ENCODE measurements at regions not wholly inside any gene's neighbourhood (a gene's known extent, or its start where the extent isn't known, plus 50 kb on each side); places are given as distances from the start of the nearest gene placed in this dataset.

- DNase-seq (ENCODE audit: low read depth in 2 of 2) = no peak
These were observed 143.3 kb downstream of the CYP26B1 start for GRCh38 chr2:72004201-72004915.

DNA sequence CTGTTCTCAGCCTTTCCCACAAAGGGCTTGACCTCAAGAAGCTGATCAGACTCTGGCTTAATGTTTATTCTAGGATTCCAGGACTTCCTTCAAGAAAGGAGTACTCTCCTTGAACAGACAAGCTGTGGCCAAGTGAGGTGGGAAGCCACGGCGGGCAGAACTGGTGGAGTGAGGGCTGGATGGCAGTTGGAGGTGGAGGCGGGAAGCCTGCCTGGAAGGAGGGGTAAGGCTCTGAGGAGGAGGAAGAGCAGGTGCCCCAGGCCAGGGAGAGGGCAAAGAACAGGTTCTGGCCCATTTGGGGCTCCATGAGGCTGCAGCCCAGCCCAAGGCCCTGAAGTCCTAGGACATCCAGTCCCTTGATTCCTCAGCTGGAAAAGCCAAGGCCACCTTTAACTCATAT lies 143.9 kb downstream of the CYP26B1 start:
- DNase-seq (ENCODE audit: low read depth in 2 of 2) = no peak

GRCh38 chr2:72003124-72003523 lies 144.5 kb downstream of the CYP26B1 start:
- DNase-seq (ENCODE audit: low read depth in 2 of 2) = no peak

DNA sequence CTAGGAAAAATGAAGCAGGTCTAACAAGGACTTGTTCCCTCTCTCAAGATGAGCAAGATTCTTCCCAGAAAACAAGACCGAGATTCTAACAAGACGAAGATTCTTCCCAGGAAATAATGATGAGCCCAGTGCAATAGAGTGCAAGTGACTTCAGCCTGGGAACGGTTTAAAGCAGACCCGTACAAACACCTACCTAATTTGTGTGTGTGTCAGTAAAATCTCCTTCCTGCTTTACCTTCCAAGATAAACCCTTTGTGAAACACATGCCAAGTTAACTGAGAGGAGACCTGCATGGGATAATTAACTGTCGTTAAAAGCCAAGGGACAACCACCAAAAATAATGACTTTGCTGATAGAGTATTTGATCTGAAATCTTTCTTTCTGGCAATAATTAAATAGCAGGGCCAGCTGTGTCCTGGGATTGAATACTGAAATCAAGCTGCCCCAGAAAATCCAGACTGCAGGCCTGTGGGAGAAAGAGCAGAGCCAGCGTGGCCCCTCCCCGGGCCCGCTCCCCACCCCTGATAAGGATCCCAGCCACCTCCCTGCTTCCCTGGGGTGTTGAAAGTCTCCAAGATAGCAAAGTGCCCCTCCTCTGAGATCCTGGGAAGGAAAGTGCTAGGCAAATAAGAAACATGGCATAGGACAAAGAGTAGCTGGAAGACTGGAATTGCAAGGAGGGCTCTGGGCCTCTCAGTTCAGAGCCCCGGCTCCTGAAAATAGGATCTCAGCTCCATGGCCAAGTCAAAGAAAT lies 145.5 kb downstream of the CYP26B1 start:
- DNase-seq (ENCODE audit: low read depth in 2 of 2) = no peak

DNA sequence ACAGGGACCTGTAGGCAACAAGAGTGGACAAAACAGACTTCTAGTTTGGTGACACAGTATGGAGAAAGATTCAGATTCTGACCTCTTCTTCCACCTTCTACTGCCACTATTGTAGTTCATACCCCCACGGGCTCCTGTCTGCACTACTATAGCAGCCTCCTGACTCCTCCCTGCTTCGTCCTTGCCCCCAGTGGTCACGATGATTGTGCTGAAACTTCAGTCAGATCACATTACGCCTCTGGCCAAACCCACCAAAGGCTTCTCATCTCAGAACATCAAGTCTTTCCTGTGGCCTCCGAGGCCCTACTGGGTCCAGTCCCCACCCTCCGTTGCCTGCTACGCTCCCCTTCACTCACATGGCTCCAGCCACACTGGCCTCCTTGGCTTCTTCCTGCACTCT lies 147.6 kb downstream of the CYP26B1 start:
- DNase-seq (ENCODE audit: low read depth in 2 of 2) = no peak

GRCh38 chr2:71999580-71999979 lies 148.1 kb downstream of the CYP26B1 start:
- no peak for DNase-seq (ENCODE audit: low read depth in 2 of 2)

- DNase-seq (ENCODE audit: low read depth in 2 of 2) = no peak
These were observed 149.8 kb downstream of the CYP26B1 start for GRCh38 chr2:71997843-71998242.

DNA sequence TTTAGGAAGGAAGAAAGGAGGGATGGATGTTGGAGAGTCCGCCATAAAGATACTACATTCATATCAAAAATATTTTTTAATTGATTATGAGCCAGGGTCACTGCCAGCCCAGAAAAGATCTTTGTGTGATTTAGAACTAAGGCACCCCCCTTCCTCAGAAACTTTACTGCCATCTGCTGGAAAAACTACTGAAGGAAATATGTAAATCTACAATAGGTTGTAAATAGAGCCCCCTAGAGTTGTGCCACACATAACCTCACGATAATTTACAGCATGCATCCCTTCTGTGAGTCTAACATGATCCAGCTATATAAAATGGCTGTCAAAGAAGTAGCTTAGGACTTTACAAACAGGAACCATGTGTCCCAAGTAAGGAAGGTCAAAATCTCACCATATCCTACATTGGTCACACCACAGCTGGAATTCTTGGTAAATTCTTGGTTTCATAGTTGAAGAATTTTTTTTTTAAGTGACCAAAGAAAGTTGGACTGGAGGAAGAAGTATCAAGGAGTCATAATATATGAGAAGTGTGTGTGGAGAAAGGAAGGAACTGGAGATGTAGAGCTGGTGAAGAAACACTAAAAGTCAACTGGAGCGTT lies 152.5 kb downstream of the CYP26B1 start:
- DNase-seq (ENCODE audit: low read depth in 2 of 2) = no peak

- DNase-seq (ENCODE audit: low read depth in 2 of 2) = no peak
These were observed 155.6 kb downstream of the CYP26B1 start for GRCh38 chr2:71992036-71992435.

DNA sequence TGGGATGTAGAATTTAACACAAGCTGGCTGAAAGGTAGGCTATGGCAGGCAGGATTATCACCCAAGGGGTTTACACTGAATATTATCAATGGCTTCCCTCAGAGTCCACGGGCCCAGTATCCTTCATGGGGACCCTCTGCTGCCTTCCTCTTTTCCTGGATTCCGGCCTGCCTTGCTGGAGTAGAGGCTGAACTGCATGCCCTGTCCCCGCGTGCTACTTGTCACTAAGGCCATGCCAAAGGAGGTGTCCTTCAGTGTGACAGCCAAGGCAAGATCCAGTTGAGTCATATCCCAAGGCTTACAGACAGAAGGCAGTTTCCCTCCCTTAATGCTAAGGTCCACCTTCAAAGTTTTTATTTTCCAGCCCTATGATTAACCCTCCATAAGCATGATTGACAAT lies 156.3 kb downstream of the CYP26B1 start:
- no peak for DNase-seq (ENCODE audit: low read depth in 2 of 2)

DNA sequence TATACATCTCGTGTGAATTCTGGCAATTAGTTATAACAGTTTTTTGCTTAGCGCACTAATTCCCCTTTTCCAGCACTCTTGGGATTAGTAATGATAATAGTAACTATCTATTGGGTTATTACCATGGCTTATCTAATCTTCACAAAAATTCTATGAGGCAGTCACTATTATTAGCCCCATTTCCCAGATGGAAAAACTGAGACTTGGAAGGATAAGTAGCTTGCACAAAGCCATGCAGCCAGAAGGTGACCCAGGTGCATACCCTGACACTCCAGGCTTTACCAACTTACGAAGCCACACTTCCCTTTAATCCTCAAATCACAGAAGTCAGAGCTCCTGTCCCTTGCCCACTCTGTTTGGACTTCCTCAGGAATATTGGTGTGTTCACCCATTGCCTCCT lies 156.8 kb downstream of the CYP26B1 start:
- DNase-seq (ENCODE audit: low read depth in 2 of 2) = no peak

GRCh38 chr2:71990122-71990521 lies 157.5 kb downstream of the CYP26B1 start:
- no peak for DNase-seq (ENCODE audit: low read depth in 2 of 2)

- DNase-seq (ENCODE audit: low read depth in 2 of 2) = no peak
These were observed 158.0 kb downstream of the CYP26B1 start for GRCh38 chr2:71989671-71990070.

DNA sequence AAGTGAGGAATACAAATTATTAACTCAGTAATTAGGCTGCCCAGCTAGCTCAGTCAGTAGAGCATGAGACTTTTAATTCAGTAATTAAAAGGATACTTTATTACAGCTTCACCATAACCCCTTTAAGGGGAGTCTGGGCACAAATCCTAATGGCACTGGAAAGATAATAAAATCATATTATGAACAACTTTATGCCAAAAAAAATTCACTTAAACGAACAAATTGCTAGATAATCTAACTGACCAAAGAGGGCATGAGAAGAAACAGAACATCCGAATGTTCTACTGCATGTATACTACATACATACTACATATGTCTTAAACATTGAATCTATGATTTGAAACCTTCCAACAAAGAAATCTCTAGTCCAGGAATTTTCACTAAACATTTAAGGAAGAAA lies 159.5 kb downstream of the CYP26B1 start:
- no peak for DNase-seq (ENCODE audit: low read depth in 2 of 2)

GRCh38 chr2:71976685-71977084 lies 171.0 kb downstream of the CYP26B1 start:
- DNase-seq (ENCODE audit: low read depth in 2 of 2) = no peak

DNA sequence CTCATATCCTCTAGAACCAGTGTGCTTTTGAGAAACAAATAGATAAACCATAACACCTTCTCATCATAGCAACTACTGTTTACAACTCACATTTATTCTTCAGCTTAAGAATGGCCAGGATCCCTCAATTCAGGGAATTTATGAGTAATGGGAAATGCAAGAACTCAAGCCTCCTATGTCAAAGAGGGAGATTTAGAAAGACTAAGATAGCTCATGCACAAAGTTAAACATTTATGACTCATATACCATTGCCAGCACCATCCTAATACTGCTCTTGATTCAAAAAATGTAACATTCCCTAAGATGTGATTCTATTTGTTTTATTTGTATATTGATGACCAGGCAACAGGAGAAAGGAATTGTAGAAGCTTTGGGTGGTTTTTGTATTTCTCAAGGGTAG lies 172.8 kb downstream of the CYP26B1 start:
- no peak for DNase-seq (ENCODE audit: low read depth in 2 of 2)

- DNase-seq (ENCODE audit: low read depth in 2 of 2) = no peak
These were observed 176.2 kb downstream of the CYP26B1 start for GRCh38 chr2:71971493-71971892.

GRCh38 chr2:71965530-71965929 lies 182.1 kb downstream of the CYP26B1 start:
- no peak for DNase-seq (ENCODE audit: low read depth in 2 of 2)

DNA sequence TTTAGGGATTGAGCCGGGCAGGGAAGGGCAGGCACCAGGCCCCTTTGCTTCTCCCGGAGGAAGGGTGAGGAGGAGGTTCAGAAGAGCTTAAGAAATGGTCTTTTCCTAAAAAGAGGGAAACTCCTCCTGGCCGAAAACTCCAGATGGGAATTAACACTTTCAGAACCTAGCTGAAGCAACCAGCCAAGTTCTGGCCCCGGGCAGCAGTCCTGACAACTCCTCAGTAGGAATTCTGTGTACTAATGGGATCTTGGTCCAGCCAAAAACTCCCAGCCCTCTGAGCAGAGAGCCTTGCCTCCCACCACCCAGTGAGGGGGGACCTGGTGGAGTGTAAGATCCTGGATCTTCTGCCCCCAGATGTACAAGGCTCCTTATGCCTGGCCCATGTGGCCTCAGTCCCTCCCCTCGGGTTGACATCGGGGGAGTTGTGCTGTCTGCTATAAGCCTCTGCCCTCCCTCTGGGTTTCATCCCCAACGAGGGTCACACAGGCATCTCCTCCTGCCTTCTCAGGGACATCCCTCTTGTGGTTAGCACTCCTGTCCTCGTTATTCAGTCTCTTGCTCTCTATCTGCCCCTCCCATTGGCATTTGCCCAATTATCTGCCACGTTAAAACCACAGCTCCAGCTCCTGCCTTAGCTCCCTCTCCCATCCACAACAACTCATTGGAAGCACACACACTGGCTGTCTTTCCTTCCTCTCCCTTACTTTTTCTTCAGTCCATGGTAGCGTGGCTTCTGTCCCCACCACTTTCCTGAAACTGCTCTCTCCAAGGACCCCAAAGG lies 184.6 kb downstream of the CYP26B1 start:
- no peak for DNase-seq (ENCODE audit: low read depth in 2 of 2)

DNA sequence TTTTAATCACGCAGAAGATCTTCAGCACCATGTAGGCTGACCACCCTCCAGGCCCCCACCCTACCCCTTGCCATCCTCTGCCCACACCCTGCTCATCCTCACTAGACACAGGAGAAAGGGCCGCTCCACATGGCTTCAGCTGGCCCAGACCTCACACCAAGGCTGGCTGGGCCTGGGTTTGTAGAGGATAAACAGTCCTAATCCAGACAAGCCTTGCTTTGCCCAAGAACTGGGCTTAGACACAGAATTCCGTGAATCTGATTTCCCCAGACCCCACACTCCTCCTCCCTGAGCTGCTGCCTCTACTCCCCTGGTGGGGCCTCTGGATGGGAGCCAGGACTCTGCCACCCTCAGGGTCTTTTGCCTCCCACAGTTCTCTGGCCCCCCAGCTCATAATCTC lies 185.3 kb downstream of the CYP26B1 start:
- DNase-seq (ENCODE audit: low read depth in 2 of 2) = no peak

DNA sequence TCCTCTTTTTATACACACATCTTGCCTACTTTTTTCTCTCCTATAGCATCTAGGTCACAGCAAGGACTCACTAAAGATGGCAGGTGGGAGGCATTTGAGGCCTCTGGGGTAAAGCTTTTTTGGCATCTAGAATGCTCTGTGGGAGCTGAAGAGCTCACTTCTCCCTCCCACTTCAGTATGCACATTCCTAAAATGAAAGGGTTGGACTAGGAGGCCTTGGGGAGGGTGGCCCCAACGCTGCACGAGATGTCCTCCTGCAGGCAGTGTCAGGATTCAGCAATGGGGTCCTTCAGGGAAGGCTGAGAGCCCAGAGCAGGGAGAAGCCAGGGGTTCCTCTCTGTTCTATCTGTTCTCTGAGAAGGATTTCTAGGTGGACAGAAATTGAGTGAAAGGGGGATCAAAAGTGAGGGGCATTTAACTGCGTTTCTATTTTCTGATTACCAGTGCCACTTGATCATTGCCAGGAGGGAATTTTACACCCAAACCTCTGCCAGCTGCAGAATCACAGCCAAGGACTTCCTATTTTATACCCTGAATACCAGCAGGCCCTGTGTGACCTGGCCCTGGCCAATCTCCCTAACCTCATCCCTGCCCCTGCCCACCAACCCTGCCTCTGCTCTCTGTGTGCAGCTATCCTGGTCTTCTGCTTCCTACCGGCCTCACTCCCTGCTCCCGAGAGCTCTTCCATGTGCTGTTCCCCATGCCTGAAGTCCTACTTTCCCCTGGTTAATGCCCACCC lies 186.2 kb downstream of the CYP26B1 start:
- DNase-seq (ENCODE audit: low read depth in 2 of 2) = no peak

DNA sequence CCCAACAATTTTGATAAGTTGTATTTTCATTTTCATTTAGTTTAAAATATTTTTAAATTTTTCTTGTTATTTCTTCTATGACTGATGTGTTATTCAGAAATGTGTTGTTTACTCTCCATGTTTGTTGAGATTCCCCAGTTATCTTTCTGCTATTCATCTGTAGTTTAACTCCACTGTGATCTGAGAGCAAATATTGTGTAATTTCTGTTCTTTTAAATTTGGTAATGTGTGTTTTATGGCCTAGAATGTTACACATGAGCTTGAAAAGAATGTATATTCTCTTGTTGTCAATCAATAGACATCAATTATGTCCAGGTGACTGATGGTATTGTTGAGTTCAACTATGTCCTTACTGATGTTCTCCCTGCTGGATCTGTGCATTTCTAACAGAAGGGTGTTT lies 188.2 kb downstream of the CYP26B1 start:
- no peak for DNase-seq (ENCODE audit: low read depth in 2 of 2)
